ENCODE measurements at regions not wholly inside any gene's neighbourhood (a gene's known extent, or its start where the extent isn't known, plus 50 kb on each side); places are given as distances from the start of the nearest gene placed in this dataset.

- no peak for TF ChIP-seq CTCF (IDR thresholded peaks at IDR 0.05)
- no peak for TF ChIP-seq REST (IDR thresholded peaks at IDR 0.05; ENCODE audit: insufficient read depth in 1 of 2, low read depth in 2 of 2, low read length in 1 of 2)
These were observed 680.0 kb downstream of the TRIML1 start for GRCh38 chr4:188819233-188819632.
